Left cardiac atrium (tissue), 4 donors: ENCODE measurements at regions not wholly inside any gene's neighbourhood (a gene's known extent, or its start where the extent isn't known, plus 50 kb on each side); places are given as distances from the start of the nearest gene placed in this dataset.
"Not testable (repeated sequence)": the region's sequence is repeated elsewhere in the genome, so short reads cannot be mapped to it uniquely, and the experiment has no call there.

Experiments used
- ATAC-seq, 2 donors: fragments of 200-7000 bp; cut with Tn5 transposase; one replicate each; pipeline ENCODE4 v1.9.1; 2020; ENCODE audit warnings: mild to moderate bottlenecking in 2 of 2, moderate library complexity in 2 of 2
- DNase-seq: peaks from one replicate; pipeline ENCODE4 v3.0.0-alpha.2; 2020
- intact Hi-C, 2 donors: fragments of 100-400 bp; cut with DNase I; formaldehyde crosslinking; loops; one replicate each; pipeline versions ENCODE4 v1.14.1 to v1.15.1; 2022 to 2023
- donor health status: DM: no; HTN: yes; CAD: no.
- donor health status: DM: no; HTN: yes; CAD: no; lungs with severe emphysema.
- donor health status: DM: yes; HTN: yes; CAD: no.
- donor health status: Dilated cardiomyopathy.

GRCh38 chr7:64916-65341, 127.4 kb upstream of the FAM20C start:
- DNase-seq = peak; percentile 22
- intact Hi-C loops = no loop called here
- peak; percentile 36 to 50 for ATAC-seq

- intact Hi-C loops = no loop called here
- peak; percentile 35 for DNase-seq
- ATAC-seq = no peak
Observed at GRCh38 chr7:65554-65953, 126.8 kb upstream of the FAM20C start.

GRCh38 chr7:66296-66695, 126.1 kb upstream of the FAM20C start:
- DNase-seq (peak; percentile 12), ATAC-seq (no peak)
- intact Hi-C loops = no loop called here

GRCh38 chr7:66741-67140, 125.6 kb upstream of the FAM20C start:
- DNase-seq = peak; percentile 12
- intact Hi-C loops = no loop called here

GRCh38 chr7:67661-68395, 124.5 kb upstream of the FAM20C start:
- intact Hi-C loops = no loop called here
- ATAC-seq (no peak), DNase-seq (peak; percentile 11)

More at GRCh38 chr7:66741-67140, 125.6 kb upstream of the FAM20C start:
- ATAC-seq = no peak

GRCh38 chr7:68629-69028, 123.7 kb upstream of the FAM20C start:
- intact Hi-C loops = no loop called here
- DNase-seq (peak; percentile 27), ATAC-seq (no peak)

GRCh38 chr7:69052-69451, 123.3 kb upstream of the FAM20C start:
- ATAC-seq, intact Hi-C loops, DNase-seq: not testable (repeated sequence)

GRCh38 chr7:69499-70123, 122.8 kb upstream of the FAM20C start:
- ATAC-seq, DNase-seq, intact Hi-C loops: not testable (repeated sequence)

- ATAC-seq, intact Hi-C loops, DNase-seq: not testable (repeated sequence)
Observed at GRCh38 chr7:70207-70606, 122.2 kb upstream of the FAM20C start.

- ATAC-seq = peak; percentile 64 to 72
- peak; percentile 82 for DNase-seq
- intact Hi-C loops = not testable (repeated sequence)
Observed at GRCh38 chr7:70989-71388, 121.4 kb upstream of the FAM20C start.

- peak; percentile 29 for DNase-seq
- ATAC-seq = peak; percentile 17 to 60
- intact Hi-C loops = not testable (repeated sequence)
Observed at GRCh38 chr7:72266-73057, 119.9 kb upstream of the FAM20C start.

- intact Hi-C loops, DNase-seq: not testable (repeated sequence)
- peak in 1 of 2 donors; percentile 48 for ATAC-seq
Observed at GRCh38 chr7:73058-73331, 119.4 kb upstream of the FAM20C start.

GRCh38 chr7:74008-74540, 118.3 kb upstream of the FAM20C start:
- DNase-seq, intact Hi-C loops, ATAC-seq: not testable (repeated sequence)

GRCh38 chr7:75511-75910, 116.9 kb upstream of the FAM20C start:
- DNase-seq = peak; percentile 13
- ATAC-seq, intact Hi-C loops: not testable (repeated sequence)

GRCh38 chr7:76202-76601, 116.2 kb upstream of the FAM20C start:
- ATAC-seq, intact Hi-C loops: not testable (repeated sequence)
- peak; percentile 9 for DNase-seq

- ATAC-seq (peak in 1 of 2 donors; percentile 28), DNase-seq (peak; percentile 22)
- intact Hi-C loops = not testable (repeated sequence)
Observed at GRCh38 chr7:76829-77395, 115.5 kb upstream of the FAM20C start.

GRCh38 chr7:78862-79261, 113.5 kb upstream of the FAM20C start:
- intact Hi-C loops = not testable (repeated sequence)

GRCh38 chr7:79400-80055, 112.8 kb upstream of the FAM20C start:
- peak; percentile 3 for DNase-seq
- ATAC-seq, intact Hi-C loops: not testable (repeated sequence)

More at GRCh38 chr7:78862-79261, 113.5 kb upstream of the FAM20C start:
- DNase-seq, ATAC-seq: not testable (repeated sequence)
